COLO668 (cell line): ENCODE measurements at regions not wholly inside any gene's neighbourhood (a gene's known extent, or its start where the extent isn't known, plus 50 kb on each side); places are given as distances from the start of the nearest gene placed in this dataset.

ENCODE experiments used
- DNase-seq: peaks from one replicate; lab custom pipeline; 2025; ENCODE audit not compliant: unreplicated experiment; lab: John Stamatoyannopoulos, UW

GRCh38 chr17:12365805-12366204, 299.9 kb upstream of the MYOCD start:
- no peak for DNase-seq

- no peak for DNase-seq
These were observed 296.6 kb upstream of the MYOCD start for GRCh38 chr17:12369065-12369464.

- no peak for DNase-seq
These were observed 289.4 kb upstream of the MYOCD start for GRCh38 chr17:12376276-12376675.

GRCh38 chr17:12386225-12386624, 279.5 kb upstream of the MYOCD start:
- no peak for DNase-seq

- DNase-seq = no peak
These were observed 277.5 kb upstream of the MYOCD start for GRCh38 chr17:12388226-12388625.

GRCh38 chr17:12389421-12389820, 276.3 kb upstream of the MYOCD start:
- DNase-seq = no peak

GRCh38 chr17:12390631-12391030, 275.1 kb upstream of the MYOCD start:
- no peak for DNase-seq

GRCh38 chr17:12391468-12391867, 274.2 kb upstream of the MYOCD start:
- DNase-seq = no peak

GRCh38 chr17:12395733-12396354, 269.8 kb upstream of the MYOCD start:
- no peak for DNase-seq

GRCh38 chr17:12398441-12399051, 267.1 kb upstream of the MYOCD start:
- no peak for DNase-seq

- DNase-seq = no peak
These were observed 262.6 kb upstream of the MYOCD start for GRCh38 chr17:12402963-12403622.

- no peak for DNase-seq
These were observed 261.8 kb upstream of the MYOCD start for GRCh38 chr17:12403881-12404398.

GRCh38 chr17:12406623-12407215, 259.0 kb upstream of the MYOCD start:
- no peak for DNase-seq

- no peak for DNase-seq
These were observed 258.0 kb upstream of the MYOCD start for GRCh38 chr17:12407495-12408252.

- no peak for DNase-seq
These were observed 256.6 kb upstream of the MYOCD start for GRCh38 chr17:12409082-12409481.

GRCh38 chr17:12410717-12411116, 255.0 kb upstream of the MYOCD start:
- DNase-seq = no peak

GRCh38 chr17:12415031-12415430, 250.7 kb upstream of the MYOCD start:
- no peak for DNase-seq

- no peak for DNase-seq
These were observed 244.6 kb upstream of the MYOCD start for GRCh38 chr17:12421077-12421476.

GRCh38 chr17:12421646-12422306, 243.9 kb upstream of the MYOCD start:
- no peak for DNase-seq

- DNase-seq = no peak
These were observed 243.0 kb upstream of the MYOCD start for GRCh38 chr17:12422651-12423050.

- no peak for DNase-seq
These were observed 242.4 kb upstream of the MYOCD start for GRCh38 chr17:12423337-12423736.
